GM23338 (cell line): ENCODE measurements at regions not wholly inside any gene's neighbourhood (a gene's known extent, or its start where the extent isn't known, plus 50 kb on each side); places are given as distances from the start of the nearest gene placed in this dataset.

Source experiments
- ATAC-seq: fragments of 200-7000 bp; cut with Tn5 transposase; 3 replicates; pipeline ENCODE4 v1.9.1; 2020
- DNase-seq: peaks from one replicate; pipeline ENCODE4 v3.0.0-alpha.2; 2015; ENCODE audit warnings: low spot score
- H2AFZ ChIP-seq: fragments of 200-600 bp; sonication (generic); 2 replicates; pipeline ENCODE4 v1.8.0; 2016; ENCODE audit warnings: antibody characterized with exemption, mild to moderate bottlenecking, moderate library complexity
- H3F3A ChIP-seq: fragments of 200-600 bp; sonication (generic); replicated peaks from 2 replicates; pipeline ENCODE4 v1.8.0; 2017; ENCODE audit warnings: antibody characterized with exemption, mixed run types, low read depth
- H3K27ac ChIP-seq: fragments of 200-600 bp; sonication (generic); 2 replicates; pipeline ENCODE4 v1.6.1; 2016; ENCODE audit warnings: low read depth
- H3K27me3 ChIP-seq: fragments of 200-600 bp; sonication (generic); 2 replicates; pipeline ENCODE4 v1.8.0; 2016; ENCODE audit warnings: mild to moderate bottlenecking, mixed run types, moderate library complexity; ENCODE audit not compliant: insufficient read depth
- H3K36me3 ChIP-seq: fragments of 200-600 bp; sonication (generic); 2 replicates; pipeline ENCODE4 v1.8.0; 2016; ENCODE audit warnings: mild to moderate bottlenecking; ENCODE audit not compliant: insufficient read depth
- H3K4me1 ChIP-seq: fragments of 200-600 bp; sonication (generic); 2 replicates; pipeline ENCODE4 v1.8.0; 2016; ENCODE audit warnings: mild to moderate bottlenecking, moderate library complexity; ENCODE audit not compliant: insufficient read depth
- H3K4me2 ChIP-seq: fragments of 200-600 bp; sonication (generic); 2 replicates; pipeline ENCODE4 v1.7.1; 2017; ENCODE audit warnings: mixed run types
- H3K4me3 ChIP-seq: fragments of 200-600 bp; sonication (generic); 2 replicates; pipeline ENCODE4 v1.6.1; 2016; ENCODE audit warnings: mixed run types
- H3K79me2 ChIP-seq: fragments of 200-600 bp; sonication (generic); replicated peaks from 2 replicates; pipeline ENCODE4 v1.8.0; 2017; ENCODE audit warnings: mild to moderate bottlenecking; ENCODE audit not compliant: insufficient read depth
- H3K9me2 ChIP-seq: fragments of 200-600 bp; sonication (generic); 2 replicates; pipeline ENCODE4 v1.8.0; 2017; ENCODE audit not compliant: insufficient read depth
- H4K20me1 ChIP-seq: fragments of 200-600 bp; sonication (generic); replicated peaks from 2 replicates; pipeline ENCODE4 v1.8.0; 2017; ENCODE audit warnings: mild to moderate bottlenecking; ENCODE audit not compliant: insufficient read depth
- H3K27ac Mint-ChIP-seq: 2 replicates; pipeline ENCODE4 v1.8.0; 2020; ENCODE audit warnings: inconsistent platforms, mild to moderate bottlenecking, moderate library complexity, mixed read lengths
- H3K27me3 Mint-ChIP-seq: 3 replicates; pipeline ENCODE4 v1.8.0; 2022; ENCODE audit warnings: low read depth, mild to moderate bottlenecking, moderate library complexity, mixed read lengths, inconsistent platforms; ENCODE audit not compliant: insufficient read depth, poor library complexity
- H3K36me3 Mint-ChIP-seq: 3 replicates; pipeline ENCODE4 v1.8.0; 2021; ENCODE audit warnings: low read depth, mild to moderate bottlenecking, inconsistent platforms, moderate library complexity, mixed read lengths
- H3K4me1 Mint-ChIP-seq: 3 replicates; pipeline ENCODE4 v1.8.0; 2020; ENCODE audit warnings: mild to moderate bottlenecking, inconsistent platforms, mixed read lengths
- H3K4me3 Mint-ChIP-seq: 3 replicates; pipeline ENCODE4 v1.8.0; 2021; ENCODE audit warnings: moderate library complexity, mild to moderate bottlenecking, inconsistent platforms, mixed read lengths
- H3K9me3 Mint-ChIP-seq: 3 replicates; pipeline ENCODE4 v1.8.0; 2020; ENCODE audit warnings: moderate library complexity, mild to moderate bottlenecking, inconsistent platforms, mixed read lengths
- CREB1 ChIP-seq: fragments of 250-450 bp; sonication (Bioruptor Pico); IDR thresholded peaks from 2 replicates; pipeline ENCODE4 v1.5.0; 2020; ENCODE audit warnings: low read depth, mild to moderate bottlenecking, moderate library complexity
- ETS1 ChIP-seq: IDR thresholded peaks from 2 replicates; pipeline ENCODE4 v1.6.1; 2016; ENCODE audit warnings: antibody characterized with exemption
- EZH2 ChIP-seq: fragments of 200-600 bp; sonication (generic); IDR thresholded peaks from one replicate; pipeline ENCODE4 v1.8.0; 2017; ENCODE audit warnings: antibody characterized with exemption, mild to moderate bottlenecking, low read depth; ENCODE audit not compliant: unreplicated experiment
- EZH2phosphoT487 ChIP-seq: fragments of 200-600 bp; sonication (generic); IDR thresholded peaks from one replicate; pipeline ENCODE4 v1.8.1; 2018; ENCODE audit warnings: antibody characterized with exemption; ENCODE audit not compliant: unreplicated experiment
- NANOG ChIP-seq: IDR thresholded peaks from 2 replicates; pipeline ENCODE4 v1.6.1; 2016; ENCODE audit warnings: antibody characterized with exemption, borderline replicate concordance
- POLR2AphosphoS5 ChIP-seq: IDR thresholded peaks from 2 replicates; pipeline ENCODE4 v1.6.1; 2016; ENCODE audit warnings: antibody characterized with exemption, low read depth
- STAT1 ChIP-seq: IDR thresholded peaks from one replicate; pipeline ENCODE4 v1.6.1; 2016; ENCODE audit warnings: antibody characterized with exemption; ENCODE audit not compliant: unreplicated experiment
- ZNF114 ChIP-seq: fragments of 250-450 bp; sonication (Bioruptor Pico); IDR thresholded peaks from 2 replicates; pipeline ENCODE4 v1.5.0; 2020; ENCODE audit warnings: mild to moderate bottlenecking, moderate library complexity
- ZNF331 ChIP-seq: fragments of 250-450 bp; sonication (Bioruptor Pico); IDR thresholded peaks from 2 replicates; pipeline ENCODE4 v1.5.0; 2020; ENCODE audit warnings: low read depth, mild to moderate bottlenecking, moderate library complexity
- TF ChIP-seq, protein P1 (sequence below): fragments of 250-450 bp; sonication (Bioruptor Pico); IDR thresholded peaks from 2 replicates; pipeline ENCODE4 v1.5.0; 2020; ENCODE audit warnings: mild to moderate bottlenecking, moderate library complexity
- TF ChIP-seq, protein P2 (sequence below), 2 experiments: fragments of 200-600 bp in 1 of 2; sonication (generic) in 1 of 2; conservative IDR thresholded peaks; 2 replicates each; pipeline versions ENCODE4 v1.5.1 to v1.6.1; 2016 to 2017; ENCODE audit warnings: antibody characterized with exemption in 2 of 2, low read depth in 2 of 2, mild to moderate bottlenecking in 2 of 2, moderate library complexity in 1 of 2
- TF ChIP-seq, protein P3 (sequence below): IDR thresholded peaks from one replicate; pipeline ENCODE4 v1.6.1; 2018; ENCODE audit warnings: antibody characterized with exemption; ENCODE audit not compliant: unreplicated experiment

- TF ChIP-seq POLR2AphosphoS5 (no peak), STAT1 (no peak), EZH2phosphoT487 (no peak), EZH2 (no peak), ZNF114 (no peak), ZNF331 (CRISPR knock-in tag) (no peak), ETS1 (no peak), CREB1 (CRISPR knock-in tag) (no peak), NANOG (no peak)
- TF ChIP-seq, protein P1, sequence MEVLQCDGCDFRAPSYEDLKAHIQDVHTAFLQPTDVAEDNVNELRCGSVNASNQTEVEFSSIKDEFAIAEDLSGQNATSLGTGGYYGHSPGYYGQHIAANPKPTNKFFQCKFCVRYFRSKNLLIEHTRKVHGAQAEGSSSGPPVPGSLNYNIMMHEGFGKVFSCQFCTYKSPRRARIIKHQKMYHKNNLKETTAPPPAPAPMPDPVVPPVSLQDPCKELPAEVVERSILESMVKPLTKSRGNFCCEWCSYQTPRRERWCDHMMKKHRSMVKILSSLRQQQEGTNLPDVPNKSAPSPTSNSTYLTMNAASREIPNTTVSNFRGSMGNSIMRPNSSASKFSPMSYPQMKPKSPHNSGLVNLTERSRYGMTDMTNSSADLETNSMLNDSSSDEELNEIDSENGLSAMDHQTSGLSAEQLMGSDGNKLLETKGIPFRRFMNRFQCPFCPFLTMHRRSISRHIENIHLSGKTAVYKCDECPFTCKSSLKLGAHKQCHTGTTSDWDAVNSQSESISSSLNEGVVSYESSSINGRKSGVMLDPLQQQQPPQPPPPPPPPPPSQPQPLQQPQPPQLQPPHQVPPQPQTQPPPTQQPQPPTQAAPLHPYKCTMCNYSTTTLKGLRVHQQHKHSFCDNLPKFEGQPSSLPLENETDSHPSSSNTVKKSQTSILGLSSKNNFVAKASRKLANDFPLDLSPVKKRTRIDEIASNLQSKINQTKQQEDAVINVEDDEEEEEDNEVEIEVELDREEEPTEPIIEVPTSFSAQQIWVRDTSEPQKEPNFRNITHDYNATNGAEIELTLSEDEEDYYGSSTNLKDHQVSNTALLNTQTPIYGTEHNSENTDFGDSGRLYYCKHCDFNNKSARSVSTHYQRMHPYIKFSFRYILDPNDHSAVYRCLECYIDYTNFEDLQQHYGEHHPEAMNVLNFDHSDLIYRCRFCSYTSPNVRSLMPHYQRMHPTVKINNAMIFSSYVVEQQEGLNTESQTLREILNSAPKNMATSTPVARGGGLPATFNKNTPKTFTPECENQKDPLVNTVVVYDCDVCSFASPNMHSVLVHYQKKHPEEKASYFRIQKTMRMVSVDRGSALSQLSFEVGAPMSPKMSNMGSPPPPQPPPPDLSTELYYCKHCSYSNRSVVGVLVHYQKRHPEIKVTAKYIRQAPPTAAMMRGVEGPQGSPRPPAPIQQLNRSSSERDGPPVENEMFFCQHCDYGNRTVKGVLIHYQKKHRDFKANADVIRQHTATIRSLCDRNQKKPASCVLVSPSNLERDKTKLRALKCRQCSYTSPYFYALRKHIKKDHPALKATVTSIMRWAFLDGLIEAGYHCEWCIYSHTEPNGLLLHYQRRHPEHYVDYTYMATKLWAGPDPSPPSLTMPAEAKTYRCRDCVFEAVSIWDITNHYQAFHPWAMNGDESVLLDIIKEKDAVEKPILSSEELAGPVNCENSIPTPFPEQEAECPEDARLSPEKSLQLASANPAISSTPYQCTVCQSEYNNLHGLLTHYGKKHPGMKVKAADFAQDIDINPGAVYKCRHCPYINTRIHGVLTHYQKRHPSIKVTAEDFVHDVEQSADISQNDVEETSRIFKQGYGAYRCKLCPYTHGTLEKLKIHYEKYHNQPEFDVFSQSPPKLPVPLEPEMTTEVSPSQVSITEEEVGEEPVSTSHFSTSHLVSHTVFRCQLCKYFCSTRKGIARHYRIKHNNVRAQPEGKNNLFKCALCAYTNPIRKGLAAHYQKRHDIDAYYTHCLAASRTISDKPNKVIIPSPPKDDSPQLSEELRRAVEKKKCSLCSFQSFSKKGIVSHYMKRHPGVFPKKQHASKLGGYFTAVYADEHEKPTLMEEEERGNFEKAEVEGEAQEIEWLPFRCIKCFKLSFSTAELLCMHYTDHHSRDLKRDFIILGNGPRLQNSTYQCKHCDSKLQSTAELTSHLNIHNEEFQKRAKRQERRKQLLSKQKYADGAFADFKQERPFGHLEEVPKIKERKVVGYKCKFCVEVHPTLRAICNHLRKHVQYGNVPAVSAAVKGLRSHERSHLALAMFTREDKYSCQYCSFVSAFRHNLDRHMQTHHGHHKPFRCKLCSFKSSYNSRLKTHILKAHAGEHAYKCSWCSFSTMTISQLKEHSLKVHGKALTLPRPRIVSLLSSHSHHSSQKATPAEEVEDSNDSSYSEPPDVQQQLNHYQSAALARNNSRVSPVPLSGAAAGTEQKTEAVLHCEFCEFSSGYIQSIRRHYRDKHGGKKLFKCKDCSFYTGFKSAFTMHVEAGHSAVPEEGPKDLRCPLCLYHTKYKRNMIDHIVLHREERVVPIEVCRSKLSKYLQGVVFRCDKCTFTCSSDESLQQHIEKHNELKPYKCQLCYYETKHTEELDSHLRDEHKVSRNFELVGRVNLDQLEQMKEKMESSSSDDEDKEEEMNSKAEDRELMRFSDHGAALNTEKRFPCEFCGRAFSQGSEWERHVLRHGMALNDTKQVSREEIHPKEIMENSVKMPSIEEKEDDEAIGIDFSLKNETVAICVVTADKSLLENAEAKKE (CRISPR knock-in tag), result no peak
- TF ChIP-seq, protein P2, sequence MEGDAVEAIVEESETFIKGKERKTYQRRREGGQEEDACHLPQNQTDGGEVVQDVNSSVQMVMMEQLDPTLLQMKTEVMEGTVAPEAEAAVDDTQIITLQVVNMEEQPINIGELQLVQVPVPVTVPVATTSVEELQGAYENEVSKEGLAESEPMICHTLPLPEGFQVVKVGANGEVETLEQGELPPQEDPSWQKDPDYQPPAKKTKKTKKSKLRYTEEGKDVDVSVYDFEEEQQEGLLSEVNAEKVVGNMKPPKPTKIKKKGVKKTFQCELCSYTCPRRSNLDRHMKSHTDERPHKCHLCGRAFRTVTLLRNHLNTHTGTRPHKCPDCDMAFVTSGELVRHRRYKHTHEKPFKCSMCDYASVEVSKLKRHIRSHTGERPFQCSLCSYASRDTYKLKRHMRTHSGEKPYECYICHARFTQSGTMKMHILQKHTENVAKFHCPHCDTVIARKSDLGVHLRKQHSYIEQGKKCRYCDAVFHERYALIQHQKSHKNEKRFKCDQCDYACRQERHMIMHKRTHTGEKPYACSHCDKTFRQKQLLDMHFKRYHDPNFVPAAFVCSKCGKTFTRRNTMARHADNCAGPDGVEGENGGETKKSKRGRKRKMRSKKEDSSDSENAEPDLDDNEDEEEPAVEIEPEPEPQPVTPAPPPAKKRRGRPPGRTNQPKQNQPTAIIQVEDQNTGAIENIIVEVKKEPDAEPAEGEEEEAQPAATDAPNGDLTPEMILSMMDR (conservative IDR thresholded peaks at IDR 0.05; ENCODE audit: low read depth in 2 of 2), result no peak
- TF ChIP-seq, protein P3, sequence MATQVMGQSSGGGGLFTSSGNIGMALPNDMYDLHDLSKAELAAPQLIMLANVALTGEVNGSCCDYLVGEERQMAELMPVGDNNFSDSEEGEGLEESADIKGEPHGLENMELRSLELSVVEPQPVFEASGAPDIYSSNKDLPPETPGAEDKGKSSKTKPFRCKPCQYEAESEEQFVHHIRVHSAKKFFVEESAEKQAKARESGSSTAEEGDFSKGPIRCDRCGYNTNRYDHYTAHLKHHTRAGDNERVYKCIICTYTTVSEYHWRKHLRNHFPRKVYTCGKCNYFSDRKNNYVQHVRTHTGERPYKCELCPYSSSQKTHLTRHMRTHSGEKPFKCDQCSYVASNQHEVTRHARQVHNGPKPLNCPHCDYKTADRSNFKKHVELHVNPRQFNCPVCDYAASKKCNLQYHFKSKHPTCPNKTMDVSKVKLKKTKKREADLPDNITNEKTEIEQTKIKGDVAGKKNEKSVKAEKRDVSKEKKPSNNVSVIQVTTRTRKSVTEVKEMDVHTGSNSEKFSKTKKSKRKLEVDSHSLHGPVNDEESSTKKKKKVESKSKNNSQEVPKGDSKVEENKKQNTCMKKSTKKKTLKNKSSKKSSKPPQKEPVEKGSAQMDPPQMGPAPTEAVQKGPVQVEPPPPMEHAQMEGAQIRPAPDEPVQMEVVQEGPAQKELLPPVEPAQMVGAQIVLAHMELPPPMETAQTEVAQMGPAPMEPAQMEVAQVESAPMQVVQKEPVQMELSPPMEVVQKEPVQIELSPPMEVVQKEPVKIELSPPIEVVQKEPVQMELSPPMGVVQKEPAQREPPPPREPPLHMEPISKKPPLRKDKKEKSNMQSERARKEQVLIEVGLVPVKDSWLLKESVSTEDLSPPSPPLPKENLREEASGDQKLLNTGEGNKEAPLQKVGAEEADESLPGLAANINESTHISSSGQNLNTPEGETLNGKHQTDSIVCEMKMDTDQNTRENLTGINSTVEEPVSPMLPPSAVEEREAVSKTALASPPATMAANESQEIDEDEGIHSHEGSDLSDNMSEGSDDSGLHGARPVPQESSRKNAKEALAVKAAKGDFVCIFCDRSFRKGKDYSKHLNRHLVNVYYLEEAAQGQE, result no peak
- no peak for DNase-seq
- Histone ChIP-seq H3K4me1 (no peaks in the 10 kb centered on the region), H3F3A (no peaks in the 10 kb centered on the region), H3K79me2 (no peaks in the 10 kb centered on the region), H3K4me2 (no peak overlapping the region), H3K9me2 (no peaks in the 10 kb centered on the region), H3K4me3 (no peak overlapping the region), H3K27ac (no peak overlapping the region), H2AFZ (no peak overlapping the region), H3K36me3 (no peaks in the 10 kb centered on the region), H4K20me1 (no peaks in the 10 kb centered on the region), H3K27me3 (no peaks in the 10 kb centered on the region)
- Mint-ChIP-seq H3K36me3 (no peaks in the 10 kb centered on the region; the same call in 2 of the 3 replicates), H3K27ac (no peak overlapping the region), H3K9me3 (no peaks in the 10 kb centered on the region), H3K4me3 (no peak overlapping the region), H3K4me1 (peaks cover 6% of the 10 kb centered on the region), H3K27me3 (no peaks in the 10 kb centered on the region)
- no peak for ATAC-seq
Measured at GRCh38 chr18:52000435-52000834, 339.6 kb upstream of the DCC start.
